HG02938 (cell line): ENCODE measurements at regions not wholly inside any gene's neighbourhood (a gene's known extent, or its start where the extent isn't known, plus 50 kb on each side); places are given as distances from the start of the nearest gene placed in this dataset.

ENCODE experiments used
- ATAC-seq: cut with Tn5 transposase; IDR thresholded peaks from one replicate; pipeline ENCODE4 v1.9.1; 2021; ENCODE audit warnings: mild to moderate bottlenecking, moderate library complexity; ENCODE audit not compliant: unreplicated experiment

DNA sequence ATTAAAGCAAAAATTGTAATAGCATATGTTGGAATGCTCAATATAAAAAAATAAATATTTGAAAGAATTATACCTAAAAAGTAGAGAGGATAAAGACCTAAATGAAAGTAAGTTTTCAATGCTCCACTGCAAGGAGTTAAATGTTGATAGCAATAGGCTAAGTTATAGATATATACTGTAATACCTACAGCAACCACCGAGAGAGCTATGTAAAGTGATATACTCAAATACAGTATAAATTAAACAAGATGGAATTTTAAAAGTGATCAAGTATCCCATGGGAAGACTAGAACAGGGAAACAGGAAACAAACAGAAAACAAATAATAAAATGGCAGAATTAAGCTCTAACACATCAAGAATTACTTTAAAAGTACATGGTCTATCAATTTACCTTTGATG, 73.9 kb downstream of the CASP3 start:
- ATAC-seq, result peak; percentile 64

DNA sequence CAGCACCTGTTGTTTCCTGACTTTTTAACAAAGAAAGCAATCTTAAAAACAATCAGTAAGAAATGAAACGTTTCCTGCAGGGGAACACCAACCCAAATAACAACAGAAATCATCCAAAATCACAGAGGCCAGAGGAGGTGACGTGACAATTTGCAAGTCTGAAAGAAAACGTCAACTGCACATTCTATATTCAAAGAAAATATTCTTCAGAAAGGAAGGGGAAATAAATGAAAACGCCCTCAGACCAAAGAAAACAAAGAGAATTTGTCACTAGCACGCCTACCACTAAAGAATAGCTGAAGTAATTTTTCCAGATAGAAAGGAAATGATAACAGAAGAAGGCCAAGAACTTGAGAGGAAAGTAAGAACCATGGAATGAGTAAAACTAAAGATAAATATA, 74.4 kb downstream of the CASP3 start:
- no peak for ATAC-seq

DNA sequence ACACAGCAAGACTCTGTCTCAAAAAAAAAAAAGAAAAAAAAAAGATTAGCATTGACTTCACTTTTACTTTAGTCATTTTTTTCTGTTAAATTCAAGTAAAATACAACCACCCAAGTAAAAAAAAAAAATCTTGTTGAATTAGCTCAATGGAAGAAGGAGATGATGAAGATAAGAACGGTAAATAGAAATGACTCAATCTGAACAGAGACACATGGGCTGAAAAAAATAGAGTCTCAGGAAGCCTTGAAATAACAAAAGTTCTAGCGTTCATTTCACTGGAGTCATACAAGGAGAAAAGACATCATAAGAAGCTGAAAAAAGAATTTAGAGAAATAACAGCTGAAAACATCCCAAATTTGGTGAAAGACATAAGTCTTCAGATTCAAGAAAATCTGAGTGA, 75.5 kb downstream of the CASP3 start:
- ATAC-seq, result no peak

DNA sequence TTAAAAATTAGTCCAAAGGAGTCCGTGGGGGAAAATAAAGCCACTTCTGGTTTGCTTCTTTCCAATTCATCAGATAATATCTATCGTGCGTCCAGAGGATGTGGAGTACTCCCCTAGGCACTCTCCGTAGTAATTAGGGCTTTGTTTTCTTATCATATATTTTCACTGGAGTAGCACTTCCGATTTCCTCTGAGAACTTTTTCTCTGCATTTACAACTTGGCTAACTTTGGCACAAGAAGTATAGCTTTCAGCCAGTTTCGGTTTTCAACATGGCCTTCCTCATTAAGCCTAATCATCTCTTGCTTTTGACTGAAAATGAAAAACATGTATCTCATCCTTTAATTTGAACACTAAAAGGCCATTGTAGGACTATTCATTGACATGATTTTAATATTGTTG, 80.5 kb downstream of the CASP3 start:
- ATAC-seq, result no peak

DNA sequence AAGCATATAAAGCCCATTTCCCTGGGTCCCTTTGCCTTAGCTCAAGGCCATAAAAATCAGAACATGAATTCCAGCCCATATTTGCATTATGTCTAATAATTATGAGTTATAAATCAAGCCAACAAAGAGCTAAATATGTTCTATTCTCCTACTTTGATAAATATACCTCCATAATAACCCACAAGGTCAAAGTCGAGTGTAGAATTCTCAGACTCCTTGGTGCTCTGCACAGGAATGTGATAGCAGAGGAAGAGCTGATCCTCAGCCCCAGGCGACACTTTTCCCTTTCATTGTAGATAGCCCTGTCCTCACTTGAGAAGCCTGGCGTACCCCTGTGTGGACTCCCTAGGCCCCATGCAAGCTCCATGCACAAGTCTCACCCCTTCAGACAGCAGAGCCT, 85.6 kb downstream of the CASP3 start:
- ATAC-seq, result no peak

DNA sequence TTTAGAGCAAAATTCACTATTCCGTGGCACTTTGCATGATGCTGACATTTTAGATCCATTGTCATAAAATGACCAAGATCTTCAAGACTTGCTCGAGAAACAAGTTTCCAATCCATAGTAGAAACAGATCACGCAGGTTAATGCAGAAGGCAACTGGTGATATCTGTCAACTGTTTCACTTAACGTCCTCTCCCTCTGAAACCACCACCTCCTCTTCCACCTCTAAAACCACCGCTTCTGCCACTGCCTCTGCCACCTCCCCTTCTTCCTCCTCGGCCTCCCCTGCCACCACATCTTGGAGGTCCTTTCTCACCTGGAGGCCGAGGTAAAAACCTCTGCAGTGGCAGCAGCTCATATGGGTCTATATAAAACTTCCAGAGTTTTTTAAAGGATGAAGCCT, 84.6 kb upstream of the IRF2 start:
- no peak for ATAC-seq

DNA sequence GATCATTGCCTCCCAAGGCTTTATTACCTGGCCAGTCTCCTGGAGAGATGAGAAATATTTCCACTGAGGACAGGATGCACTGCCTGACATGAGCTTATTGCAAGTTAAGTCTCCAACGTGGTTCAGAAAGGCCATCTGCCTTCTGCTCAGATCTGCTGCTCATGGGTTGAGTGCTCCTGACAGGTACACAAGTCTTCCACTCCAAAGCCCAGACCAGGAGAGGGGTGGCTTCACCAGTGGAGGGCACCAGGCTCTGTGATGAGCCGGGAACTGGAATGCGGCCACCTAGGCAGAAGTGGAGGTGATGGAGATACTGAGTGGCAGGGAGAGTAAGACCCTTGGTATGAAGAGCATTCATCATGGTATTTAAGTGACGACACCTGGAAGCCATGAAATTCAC, 79.5 kb upstream of the IRF2 start:
- ATAC-seq, result no peak

DNA sequence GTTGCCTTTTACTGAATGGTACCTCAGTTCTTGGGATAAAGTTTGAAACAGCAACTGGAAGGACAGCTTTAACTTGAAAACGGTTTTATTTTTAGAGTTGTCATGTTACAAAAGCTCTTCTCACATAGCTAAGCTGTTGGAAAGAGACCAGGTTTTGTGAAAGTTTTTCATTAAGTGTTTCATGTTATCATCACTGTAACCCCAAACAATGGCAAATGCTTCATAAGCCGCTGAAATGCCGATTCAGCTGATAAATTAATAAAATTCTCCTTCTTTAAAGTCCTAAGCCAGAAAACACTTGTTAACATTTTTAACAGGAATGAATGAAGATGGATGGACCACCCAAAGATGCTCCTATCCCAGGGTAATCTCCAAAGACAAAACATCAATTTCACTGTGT, 76.1 kb upstream of the IRF2 start:
- ATAC-seq, result no peak

DNA sequence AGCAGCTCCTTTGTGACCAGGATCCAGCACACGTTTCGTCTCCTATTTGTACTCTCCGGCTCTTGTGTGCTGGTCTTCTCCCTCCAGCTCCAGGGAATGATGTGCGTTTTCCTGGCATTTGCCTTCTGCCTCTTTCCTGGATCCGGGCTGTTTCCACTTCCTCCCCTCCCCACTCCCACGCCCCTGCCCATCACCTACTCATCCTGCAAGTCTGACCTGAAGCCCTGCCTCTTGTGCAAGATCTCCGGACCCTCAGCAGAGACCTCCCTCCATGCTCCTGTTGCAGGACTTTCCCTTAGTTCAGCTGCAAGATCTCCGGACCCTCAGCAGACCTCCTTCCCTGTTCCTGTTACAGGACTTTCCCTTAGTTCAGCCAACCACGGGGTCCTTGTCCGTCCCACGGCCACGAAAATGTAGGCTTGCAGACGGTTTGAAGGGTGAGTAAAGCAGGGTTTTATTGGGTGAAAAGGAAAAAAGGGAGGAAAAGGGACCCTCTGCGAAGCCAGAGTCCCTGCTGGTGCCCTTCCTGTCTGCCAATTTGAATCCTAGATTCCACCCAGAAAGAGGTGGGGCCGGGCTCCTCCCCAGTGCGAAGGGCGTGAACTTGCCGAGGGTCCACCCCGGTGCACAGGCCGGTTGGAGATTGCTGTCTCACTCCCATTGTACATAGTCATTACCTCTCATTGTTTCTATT, 74.4 kb upstream of the IRF2 start:
- ATAC-seq, result no peak

DNA sequence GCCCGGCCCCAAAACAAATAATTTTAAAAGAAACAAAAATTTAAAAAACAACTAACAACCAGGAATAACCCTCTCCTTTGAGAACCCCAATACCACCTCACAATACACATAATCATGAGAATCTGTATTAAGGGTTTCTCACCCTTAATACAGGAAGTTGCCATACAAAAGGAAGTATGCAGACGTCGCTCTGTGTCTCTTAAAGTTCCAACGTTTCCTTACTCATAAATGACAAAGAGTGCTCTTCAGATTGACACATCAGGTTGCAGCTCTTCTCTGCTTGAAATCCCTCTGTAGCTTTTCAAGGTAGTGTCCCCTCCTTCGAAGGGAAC, 73.9 kb upstream of the IRF2 start:
- ATAC-seq, result no peak

DNA sequence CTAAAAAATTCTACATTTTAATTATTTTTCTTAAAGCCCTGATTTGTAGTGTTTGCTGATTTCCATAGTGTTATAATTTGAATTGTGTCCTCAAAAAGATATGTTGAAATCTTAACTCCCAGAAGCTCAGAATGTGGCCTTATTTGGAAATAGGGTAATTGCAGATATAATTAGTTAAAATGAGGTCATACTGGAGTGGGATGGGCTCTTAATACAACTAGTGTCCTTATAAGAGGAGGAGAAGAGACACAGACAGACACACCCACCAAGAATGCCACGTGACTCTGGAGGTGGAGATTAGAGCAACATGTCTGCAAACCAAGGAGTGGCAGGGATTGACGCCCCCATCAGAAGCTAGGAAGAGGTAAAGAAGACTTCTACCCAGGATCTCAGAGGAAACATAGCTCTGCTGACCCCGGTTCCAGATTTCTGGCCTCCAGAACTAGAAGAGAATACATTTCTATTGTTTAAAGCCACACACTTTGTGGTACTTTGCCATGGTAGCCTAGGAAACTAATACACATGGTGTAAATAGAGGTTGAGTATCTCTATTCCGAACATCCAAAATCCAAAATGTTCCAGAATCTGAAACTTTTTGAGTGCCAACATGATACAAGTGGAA, 70.5 kb upstream of the IRF2 start:
- ATAC-seq, result no peak

DNA sequence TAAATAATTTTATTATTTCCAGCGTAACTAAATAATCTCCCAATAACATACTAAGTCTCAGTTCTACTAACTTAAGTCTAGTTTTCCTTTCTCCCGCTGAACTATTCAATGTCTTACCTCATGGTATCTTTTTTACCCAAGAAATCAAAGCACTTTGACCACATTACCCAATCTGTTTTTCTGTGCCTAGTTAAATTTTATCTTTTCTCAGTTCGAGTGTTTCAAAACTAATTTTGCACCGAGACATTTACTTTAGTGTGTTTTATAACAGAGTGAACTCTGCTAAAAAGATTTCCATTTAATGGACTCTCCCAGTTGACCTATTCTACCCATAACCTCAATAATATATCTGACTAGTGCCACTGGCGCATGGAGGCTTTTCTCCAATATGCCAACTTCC, 67.6 kb upstream of the IRF2 start:
- ATAC-seq, result no peak

DNA sequence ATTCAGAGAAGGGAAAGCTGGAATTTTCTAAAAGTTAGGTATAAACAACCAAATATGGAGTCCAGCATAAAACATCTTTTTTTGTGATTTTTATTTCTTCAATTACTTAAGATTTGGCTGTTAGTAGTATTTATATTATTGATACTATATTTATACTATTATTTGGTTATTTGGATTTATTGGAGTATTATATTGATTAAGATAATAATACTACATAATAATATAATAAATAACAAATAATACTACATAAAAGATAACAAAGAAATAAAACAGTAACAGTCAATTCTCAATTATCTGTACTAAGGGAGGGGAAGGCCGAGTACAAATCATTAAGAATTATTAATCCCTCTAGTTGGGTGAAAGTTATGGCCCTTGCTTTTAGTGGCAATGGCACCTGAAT, 66.0 kb upstream of the IRF2 start:
- no peak for ATAC-seq

DNA sequence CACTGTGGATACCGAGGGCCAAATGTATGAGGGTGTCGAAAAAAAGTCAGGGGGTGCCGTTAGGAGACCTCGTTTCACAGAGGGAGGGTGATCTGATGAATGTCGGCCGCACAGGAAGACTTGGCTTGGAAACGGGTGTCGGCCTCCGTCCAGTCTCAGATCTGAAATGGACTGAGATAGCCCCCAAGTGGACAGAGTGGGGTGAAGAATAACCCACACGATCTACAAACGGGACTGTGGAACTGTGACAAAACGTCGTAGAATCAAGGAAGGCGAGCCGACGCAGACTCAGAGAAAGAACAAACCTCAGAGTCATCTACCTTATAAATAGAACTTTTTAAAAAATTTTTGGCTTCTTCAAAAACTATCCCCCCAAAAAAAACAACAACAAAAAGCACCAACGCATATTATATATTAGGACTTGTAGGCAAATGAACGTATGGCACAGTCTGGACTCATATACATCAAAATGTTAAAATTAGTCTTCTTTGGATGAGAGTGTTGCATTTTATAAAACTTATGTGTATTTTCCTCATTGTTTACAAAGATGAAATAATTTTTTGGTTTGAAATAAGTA, 63.8 kb upstream of the IRF2 start:
- peak; percentile 46 for ATAC-seq

DNA sequence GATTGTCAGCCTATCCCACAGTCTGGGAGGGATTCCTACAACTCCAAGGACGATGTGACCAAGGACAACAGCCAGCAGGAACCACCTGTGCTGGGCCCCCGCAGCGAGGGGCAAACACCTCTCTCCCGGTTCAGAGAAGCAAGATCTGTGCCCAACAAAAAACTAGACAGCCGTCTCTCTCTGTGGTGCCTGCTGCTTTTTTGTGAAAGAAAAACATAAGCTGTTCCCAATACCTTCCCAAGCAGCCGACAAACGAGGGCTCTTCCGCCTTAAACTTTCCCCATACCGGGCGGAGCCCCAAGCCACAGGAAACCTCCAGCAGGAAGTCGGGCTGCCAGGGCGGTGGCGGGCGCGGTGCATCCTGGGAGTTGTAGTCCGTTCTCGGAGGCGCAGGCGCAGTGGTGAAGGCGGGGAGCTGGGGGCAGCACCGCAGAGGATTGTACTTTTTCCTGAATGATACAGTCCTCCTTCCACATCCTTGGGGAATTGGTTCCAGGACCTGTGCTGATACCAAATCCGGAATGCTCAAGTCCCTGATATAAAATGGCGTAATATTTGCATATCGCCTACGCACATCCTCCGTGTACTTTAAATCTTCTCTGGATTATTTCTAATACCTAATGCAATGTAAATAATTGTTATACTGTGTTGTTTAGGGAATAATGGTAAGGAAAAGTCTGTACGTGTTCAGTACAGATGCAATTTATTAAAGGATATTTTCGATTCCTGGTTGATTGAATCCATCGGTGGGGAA, 63.1 kb upstream of the IRF2 start:
- ATAC-seq, result peak; percentile 42

DNA sequence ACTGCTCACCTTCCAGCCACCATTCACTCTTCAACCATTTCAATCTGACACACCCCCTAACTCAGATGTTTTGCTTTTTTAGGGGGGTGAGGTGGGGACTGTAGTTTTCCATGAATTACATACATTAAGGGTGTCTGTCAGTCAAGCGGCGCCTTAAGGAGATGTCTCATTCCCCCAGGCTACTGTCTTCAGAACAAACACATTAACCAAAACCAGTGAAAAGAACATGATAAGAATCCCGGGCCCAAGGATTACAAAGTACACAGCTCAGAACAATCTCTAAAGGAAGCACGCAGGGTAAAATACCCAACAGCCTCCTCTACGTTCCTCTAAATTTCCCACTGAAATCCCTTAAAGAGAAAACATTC, 62.5 kb upstream of the IRF2 start:
- ATAC-seq, result no peak

DNA sequence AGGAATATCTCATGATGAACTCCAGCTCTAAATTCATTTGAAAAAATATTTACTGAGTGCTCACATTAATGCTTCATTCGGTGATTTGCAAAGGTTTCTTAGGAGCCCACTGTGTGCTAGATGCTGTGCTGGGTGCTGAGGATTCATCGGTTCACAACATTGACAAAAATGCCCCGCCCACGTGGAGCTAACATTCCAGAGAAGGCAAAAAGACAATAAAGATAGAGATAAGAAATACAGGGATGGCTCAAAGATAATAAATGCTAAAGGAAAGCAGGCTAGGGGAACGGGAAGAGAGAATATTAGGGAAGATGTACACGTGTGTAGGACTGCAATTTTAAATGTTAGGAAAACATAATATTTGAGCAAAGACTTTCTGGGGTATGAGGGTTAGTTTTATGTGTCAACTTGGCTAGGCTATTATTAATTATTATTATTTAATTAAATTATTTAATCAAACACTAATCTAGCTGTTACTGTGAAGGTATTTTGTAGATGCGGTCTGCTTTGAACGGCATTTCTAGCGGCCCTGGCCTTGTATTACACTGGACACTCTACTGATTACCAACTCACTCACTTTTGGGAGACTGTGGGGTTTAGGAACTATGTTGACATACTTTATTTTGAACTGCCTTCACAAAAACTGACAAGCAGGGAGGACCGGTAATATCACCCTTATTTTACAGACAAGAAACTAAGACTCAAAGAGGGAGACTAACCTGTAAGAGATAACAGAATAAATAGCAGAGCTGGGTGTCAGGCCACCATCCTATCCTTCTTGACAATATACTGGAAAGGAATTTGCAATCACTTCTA, 61.9 kb upstream of the IRF2 start:
- no peak for ATAC-seq

DNA sequence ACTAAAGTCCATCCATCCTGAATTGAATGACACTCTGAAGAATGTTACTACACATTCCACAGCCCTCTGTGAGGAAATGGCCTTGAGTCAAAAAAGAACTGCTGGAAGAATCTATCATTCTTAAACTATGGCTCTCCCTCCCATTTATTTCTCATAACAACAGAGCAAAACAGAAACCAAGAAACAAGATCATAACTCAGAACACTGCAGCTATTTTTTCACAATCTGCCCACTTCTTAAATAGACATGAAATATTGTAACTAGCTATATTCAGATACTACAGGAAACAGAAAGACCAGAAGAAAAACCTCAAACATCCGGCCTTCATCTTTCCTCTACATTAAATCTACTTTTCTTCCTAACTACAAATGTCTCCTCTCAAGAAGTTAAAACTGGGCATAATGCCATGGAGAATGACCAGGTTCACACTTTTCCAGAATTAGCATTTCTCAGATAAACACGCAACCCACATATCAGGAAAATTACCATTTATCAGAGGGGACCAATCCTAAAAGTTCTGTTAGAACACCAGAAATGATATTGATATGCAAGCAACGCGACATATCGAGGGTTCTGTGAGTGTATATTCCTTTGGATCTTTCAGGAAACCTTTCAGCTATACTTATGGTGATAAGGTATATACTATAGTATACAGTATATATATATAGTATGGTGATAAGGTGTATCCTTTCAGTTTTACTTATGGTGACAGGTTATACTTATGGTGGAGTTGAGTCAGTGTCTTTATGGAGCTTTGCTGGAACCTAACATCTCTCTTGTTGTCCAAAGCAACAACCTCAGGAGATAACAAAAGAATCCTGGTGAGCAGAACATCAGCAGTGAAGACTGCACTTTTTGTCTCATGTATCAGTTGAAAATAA, 60.4 kb upstream of the IRF2 start:
- ATAC-seq, result peak; percentile 61

DNA sequence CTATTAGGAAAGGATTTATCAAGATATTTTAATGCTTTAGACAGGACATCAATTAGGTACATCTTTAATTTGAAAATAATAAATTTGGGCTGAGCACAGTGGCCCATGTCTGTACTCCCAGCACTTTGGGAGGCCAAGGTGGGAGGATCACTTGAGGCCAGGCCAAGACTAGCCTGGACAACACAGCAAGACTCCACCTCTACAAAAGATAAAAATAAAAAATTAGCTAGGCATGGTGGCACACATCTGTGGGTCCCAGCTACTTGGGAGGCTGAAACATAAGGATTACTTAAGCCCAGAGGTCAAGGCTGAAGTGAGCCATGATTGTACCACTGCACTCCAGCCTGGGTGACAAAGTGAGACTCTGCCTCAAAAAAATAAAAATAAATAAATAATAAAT, 59.6 kb upstream of the IRF2 start:
- no peak for ATAC-seq

DNA sequence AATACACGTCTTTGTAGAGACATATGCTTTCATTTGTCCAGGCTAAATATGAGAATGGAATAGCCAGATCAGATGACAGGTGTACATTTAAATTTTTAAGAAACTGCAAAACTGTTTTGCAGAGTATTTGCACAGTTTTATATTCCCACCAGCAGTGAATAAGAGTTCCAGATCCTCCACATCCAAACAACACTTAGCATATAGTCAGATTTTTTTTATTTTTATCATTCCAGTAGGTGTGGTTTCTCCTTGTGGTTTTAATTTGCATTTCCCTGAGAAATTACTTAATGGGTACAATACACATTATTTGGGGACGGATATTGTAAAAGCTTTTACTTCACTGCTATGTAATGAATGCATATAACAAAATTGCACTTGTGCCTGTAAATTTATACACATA, 56.7 kb upstream of the IRF2 start:
- no peak for ATAC-seq
